ENCODE measurements at regions not wholly inside any gene's neighbourhood (a gene's known extent, or its start where the extent isn't known, plus 50 kb on each side); places are given as distances from the start of the nearest gene placed in this dataset.

DNA sequence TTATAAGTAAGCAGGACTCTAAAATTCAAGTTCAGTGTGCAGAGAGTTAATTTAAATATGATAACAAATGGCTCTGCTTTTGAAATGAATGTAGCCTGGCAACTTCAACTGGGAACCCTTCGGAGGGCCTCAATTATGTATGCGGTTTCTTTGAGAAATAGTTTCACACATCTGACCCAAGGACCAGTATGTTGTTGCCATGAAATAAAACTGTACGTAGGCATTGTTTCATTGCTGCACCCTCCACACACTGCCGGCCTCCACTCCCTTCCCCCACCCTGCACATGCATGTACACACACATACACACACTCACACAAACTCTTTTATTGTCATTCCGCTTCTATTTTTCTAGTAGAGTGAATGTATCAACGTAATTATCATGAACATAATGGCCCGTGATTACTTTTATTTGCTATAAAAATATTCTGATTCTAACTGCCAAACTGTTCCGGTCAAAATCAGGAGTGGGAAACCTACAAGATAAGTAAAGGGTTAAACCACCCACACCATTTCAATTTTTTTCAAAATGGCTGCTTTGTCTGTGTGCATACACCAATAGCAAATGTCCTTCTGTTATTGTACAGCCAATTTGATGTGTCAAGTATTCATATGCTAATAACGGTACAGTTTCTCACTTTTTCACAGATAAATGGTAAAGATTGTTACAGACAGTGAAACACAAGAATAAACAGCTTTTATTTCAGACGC, 215.5 kb upstream of the TMEM161B start:
- H3K4me1 Mint-ChIP-seq (ENCODE audit: low read depth) = no peaks in the 10 kb centered on the region
- intact Hi-C loops (cut with DNase I, micrococcal nuclease) = no loop called here

DNA sequence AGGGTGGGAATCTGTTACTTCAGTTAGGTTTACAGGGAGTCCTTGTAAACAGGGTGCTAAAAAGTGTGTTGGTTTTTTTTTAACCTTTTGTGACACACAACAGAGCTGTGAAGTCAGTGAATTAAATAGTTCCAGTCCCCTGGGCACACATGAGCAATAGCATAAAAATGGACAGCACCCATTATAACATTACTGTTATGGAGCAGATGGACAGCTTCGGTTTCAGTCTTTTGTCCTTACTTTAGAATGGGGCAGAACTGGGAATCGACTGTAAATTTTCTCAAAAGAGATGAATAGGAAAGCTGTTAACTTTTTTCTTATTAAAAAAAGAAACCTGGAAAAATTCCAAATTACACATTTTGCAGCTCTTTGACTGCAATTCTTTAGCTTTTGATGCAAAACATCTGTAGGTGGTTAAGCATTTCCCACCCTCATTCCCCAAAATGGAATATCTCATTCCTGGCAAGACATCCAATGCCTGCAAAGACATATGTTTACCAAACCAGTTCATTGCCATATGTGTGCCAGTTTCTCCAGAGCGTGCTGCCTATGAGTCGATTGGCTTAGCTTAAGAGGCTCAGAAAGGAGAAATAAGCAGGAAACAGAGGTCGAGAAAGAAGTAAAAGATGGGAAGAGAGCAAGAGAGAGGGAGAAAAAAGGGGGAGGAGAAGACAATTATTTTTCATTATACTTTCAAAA, 212.3 kb upstream of the TMEM161B start:
- H3K4me1 ChIP-seq (ENCODE audit: insufficient read depth, low read length) = no peaks in the 10 kb centered on the region
- POLR2A ChIA-PET = no interaction called here
- H3K36me3 ChIP-seq (ENCODE audit: insufficient read depth, low read length) = no peaks in the 10 kb centered on the region
- DNase-seq = no peak
- H3K27ac ChIP-seq (ENCODE audit: low read depth in 1 of 2, low read length in 2 of 2) = no peak overlapping the region
- no peak for ATAC-seq (ENCODE audit: poor library complexity)
- CTCF ChIA-PET = no interaction called here
- intact Hi-C loops (cut with DNase I, micrococcal nuclease) = no loop called here
- TF ChIP-seq, protein P1, sequence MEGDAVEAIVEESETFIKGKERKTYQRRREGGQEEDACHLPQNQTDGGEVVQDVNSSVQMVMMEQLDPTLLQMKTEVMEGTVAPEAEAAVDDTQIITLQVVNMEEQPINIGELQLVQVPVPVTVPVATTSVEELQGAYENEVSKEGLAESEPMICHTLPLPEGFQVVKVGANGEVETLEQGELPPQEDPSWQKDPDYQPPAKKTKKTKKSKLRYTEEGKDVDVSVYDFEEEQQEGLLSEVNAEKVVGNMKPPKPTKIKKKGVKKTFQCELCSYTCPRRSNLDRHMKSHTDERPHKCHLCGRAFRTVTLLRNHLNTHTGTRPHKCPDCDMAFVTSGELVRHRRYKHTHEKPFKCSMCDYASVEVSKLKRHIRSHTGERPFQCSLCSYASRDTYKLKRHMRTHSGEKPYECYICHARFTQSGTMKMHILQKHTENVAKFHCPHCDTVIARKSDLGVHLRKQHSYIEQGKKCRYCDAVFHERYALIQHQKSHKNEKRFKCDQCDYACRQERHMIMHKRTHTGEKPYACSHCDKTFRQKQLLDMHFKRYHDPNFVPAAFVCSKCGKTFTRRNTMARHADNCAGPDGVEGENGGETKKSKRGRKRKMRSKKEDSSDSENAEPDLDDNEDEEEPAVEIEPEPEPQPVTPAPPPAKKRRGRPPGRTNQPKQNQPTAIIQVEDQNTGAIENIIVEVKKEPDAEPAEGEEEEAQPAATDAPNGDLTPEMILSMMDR (IDR thresholded peaks at IDR 0.05) = no peak
- peaks cover 0 to 5% of the 10 kb centered on the region in 2 experiments for H3K27me3 ChIP-seq (ENCODE audit: control insufficient read depth in 1 of 2, insufficient read depth in 2 of 2, low read length in 2 of 2)
- no peak overlapping the region for H3K27ac Mint-ChIP-seq
- H3K9me3 Mint-ChIP-seq = no peaks in the 10 kb centered on the region
- no peaks in the 10 kb centered on the region for H3K9me3 ChIP-seq (ENCODE audit: control insufficient read depth in 1 of 2, insufficient read depth in 1 of 2, low read length in 2 of 2)
- H3K4me3 Mint-ChIP-seq = no peak overlapping the region
- no peak overlapping the region for H3K4me3 ChIP-seq (ENCODE audit: low read length)
- no peaks in the 10 kb centered on the region for H3K4me1 Mint-ChIP-seq (ENCODE audit: low read depth)
- peaks cover 44% of the 10 kb centered on the region for H3K27me3 Mint-ChIP-seq
- no peaks in the 10 kb centered on the region for H3K36me3 Mint-ChIP-seq (ENCODE audit: low read depth)

More for the DNA sequence above, 215.5 kb upstream of the TMEM161B start:
- Mint-ChIP-seq H3K4me3 (no peak overlapping the region), H3K9me3 (no peaks in the 10 kb centered on the region), H3K27me3 (peaks cover 40% of the 10 kb centered on the region), H3K36me3 (ENCODE audit: low read depth) (no peaks in the 10 kb centered on the region), H3K27ac (no peak overlapping the region)
- Histone ChIP-seq H3K27me3 (ENCODE audit: control insufficient read depth in 1 of 2, insufficient read depth in 2 of 2, low read length in 2 of 2) (peaks cover 0 to 5% of the 10 kb centered on the region in 2 experiments), H3K9me3 (ENCODE audit: control insufficient read depth in 1 of 2, insufficient read depth in 1 of 2, low read length in 2 of 2) (no peaks in the 10 kb centered on the region), H3K27ac (ENCODE audit: low read depth in 1 of 2, low read length in 2 of 2) (no peak overlapping the region), H3K4me1 (ENCODE audit: insufficient read depth, low read length) (no peaks in the 10 kb centered on the region), H3K36me3 (ENCODE audit: insufficient read depth, low read length) (no peaks in the 10 kb centered on the region), H3K4me3 (ENCODE audit: low read length) (no peak overlapping the region)
- DNase-seq (no peak), ATAC-seq (ENCODE audit: poor library complexity) (no peak)
- CTCF ChIA-PET = interaction anchor here (1.8 kb wide), 1 partner anchor 11 kb away, joined by 4 read pairs; no protein-coding TSS in a partner anchor
- TF ChIP-seq, protein P1 (IDR thresholded peaks at IDR 0.05) = no peak
- POLR2A ChIA-PET = no interaction called here

DNA sequence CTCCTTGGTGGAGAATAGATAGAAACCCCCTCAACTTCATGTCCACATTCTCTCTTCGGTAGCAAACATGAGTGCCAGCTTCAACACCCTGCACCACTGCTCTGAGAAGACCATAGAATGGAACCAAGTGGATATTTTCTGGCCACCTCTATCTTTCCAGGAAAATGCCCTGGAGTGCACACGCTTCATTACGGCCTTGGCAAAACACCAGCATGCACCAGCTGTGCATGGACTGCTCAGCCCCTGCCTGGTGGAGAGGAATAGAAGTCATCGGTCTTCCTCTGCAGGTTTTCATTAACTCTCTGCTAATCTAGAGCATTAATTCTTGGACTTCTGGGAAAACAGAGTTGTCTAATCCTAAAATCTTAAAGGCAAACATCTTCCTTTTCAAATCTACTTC, 211.6 kb upstream of the TMEM161B start:
- H3K27me3 Mint-ChIP-seq = peaks cover 41% of the 10 kb centered on the region
- peaks cover 0 to 5% of the 10 kb centered on the region in 2 experiments for H3K27me3 ChIP-seq (ENCODE audit: control insufficient read depth in 1 of 2, insufficient read depth in 2 of 2, low read length in 2 of 2)
- no peak for DNase-seq
- ATAC-seq (ENCODE audit: poor library complexity) = no peak
- ChIA-PET POLR2A (no interaction called here), CTCF (no interaction called here)
- H3K4me3 Mint-ChIP-seq = no peak overlapping the region
- no peaks in the 10 kb centered on the region for H3K9me3 Mint-ChIP-seq
- no peaks in the 10 kb centered on the region for H3K4me1 ChIP-seq (ENCODE audit: insufficient read depth, low read length)
- TF ChIP-seq, protein P1 (IDR thresholded peaks at IDR 0.05) = no peak
- H3K4me1 Mint-ChIP-seq (ENCODE audit: low read depth) = no peaks in the 10 kb centered on the region
- H3K36me3 Mint-ChIP-seq (ENCODE audit: low read depth) = no peaks in the 10 kb centered on the region
- no peak overlapping the region for H3K4me3 ChIP-seq (ENCODE audit: low read length)
- no peaks in the 10 kb centered on the region for H3K9me3 ChIP-seq (ENCODE audit: control insufficient read depth in 1 of 2, insufficient read depth in 1 of 2, low read length in 2 of 2)
- intact Hi-C loops (cut with DNase I, micrococcal nuclease) = no loop called here
- H3K27ac Mint-ChIP-seq = no peak overlapping the region
- H3K27ac ChIP-seq (ENCODE audit: low read depth in 1 of 2, low read length in 2 of 2) = no peak overlapping the region
- no peaks in the 10 kb centered on the region for H3K36me3 ChIP-seq (ENCODE audit: insufficient read depth, low read length)

All from CD4-positive, alpha-beta T cell (primary cell).